ENCODE measurements at regions not wholly inside any gene's neighbourhood (a gene's known extent, or its start where the extent isn't known, plus 50 kb on each side); places are given as distances from the start of the nearest gene placed in this dataset.

GRCh38 chr5:155252025-155252424, 238.5 kb downstream of the KIF4B start:
- TF ChIP-seq, protein P1, sequence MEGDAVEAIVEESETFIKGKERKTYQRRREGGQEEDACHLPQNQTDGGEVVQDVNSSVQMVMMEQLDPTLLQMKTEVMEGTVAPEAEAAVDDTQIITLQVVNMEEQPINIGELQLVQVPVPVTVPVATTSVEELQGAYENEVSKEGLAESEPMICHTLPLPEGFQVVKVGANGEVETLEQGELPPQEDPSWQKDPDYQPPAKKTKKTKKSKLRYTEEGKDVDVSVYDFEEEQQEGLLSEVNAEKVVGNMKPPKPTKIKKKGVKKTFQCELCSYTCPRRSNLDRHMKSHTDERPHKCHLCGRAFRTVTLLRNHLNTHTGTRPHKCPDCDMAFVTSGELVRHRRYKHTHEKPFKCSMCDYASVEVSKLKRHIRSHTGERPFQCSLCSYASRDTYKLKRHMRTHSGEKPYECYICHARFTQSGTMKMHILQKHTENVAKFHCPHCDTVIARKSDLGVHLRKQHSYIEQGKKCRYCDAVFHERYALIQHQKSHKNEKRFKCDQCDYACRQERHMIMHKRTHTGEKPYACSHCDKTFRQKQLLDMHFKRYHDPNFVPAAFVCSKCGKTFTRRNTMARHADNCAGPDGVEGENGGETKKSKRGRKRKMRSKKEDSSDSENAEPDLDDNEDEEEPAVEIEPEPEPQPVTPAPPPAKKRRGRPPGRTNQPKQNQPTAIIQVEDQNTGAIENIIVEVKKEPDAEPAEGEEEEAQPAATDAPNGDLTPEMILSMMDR (IDR thresholded peaks at IDR 0.05), result no peak
- H3K27ac Mint-ChIP-seq, result no peak overlapping the region
- no peaks in the 10 kb centered on the region for H3K36me3 Mint-ChIP-seq (ENCODE audit: low read depth)
- H3K4me3 Mint-ChIP-seq, result no peak overlapping the region
- POLR2A ChIA-PET, result interaction anchor here (0.8 kb wide), 1 partner anchor 31 kb away, joined by 3 read pairs; no protein-coding TSS in a partner anchor
- H3K9me3 Mint-ChIP-seq, result no peaks in the 10 kb centered on the region
- H3K4me1 Mint-ChIP-seq (ENCODE audit: low read depth), result no peaks in the 10 kb centered on the region
- ATAC-seq (no peak), DNase-seq (no peak)
- intact Hi-C loops (cut with micrococcal nuclease), result no loop called here
- no peaks in the 10 kb centered on the region for H3K27me3 Mint-ChIP-seq
- CTCF ChIA-PET, result no interaction called here

- Mint-ChIP-seq H3K27ac (no peak overlapping the region), H3K4me3 (no peak overlapping the region), H3K9me3 (no peaks in the 10 kb centered on the region), H3K27me3 (no peaks in the 10 kb centered on the region), H3K36me3 (ENCODE audit: low read depth) (no peaks in the 10 kb centered on the region), H3K4me1 (ENCODE audit: low read depth) (no peaks in the 10 kb centered on the region)
- CTCF ChIA-PET, result no interaction called here
- POLR2A ChIA-PET, result no interaction called here
- ATAC-seq (no peak), DNase-seq (no peak)
- intact Hi-C loops (cut with micrococcal nuclease), result no loop called here
- TF ChIP-seq, protein P1 (IDR thresholded peaks at IDR 0.05), result no peak
These were observed 239.2 kb downstream of the KIF4B start for GRCh38 chr5:155252717-155253116.

DNA sequence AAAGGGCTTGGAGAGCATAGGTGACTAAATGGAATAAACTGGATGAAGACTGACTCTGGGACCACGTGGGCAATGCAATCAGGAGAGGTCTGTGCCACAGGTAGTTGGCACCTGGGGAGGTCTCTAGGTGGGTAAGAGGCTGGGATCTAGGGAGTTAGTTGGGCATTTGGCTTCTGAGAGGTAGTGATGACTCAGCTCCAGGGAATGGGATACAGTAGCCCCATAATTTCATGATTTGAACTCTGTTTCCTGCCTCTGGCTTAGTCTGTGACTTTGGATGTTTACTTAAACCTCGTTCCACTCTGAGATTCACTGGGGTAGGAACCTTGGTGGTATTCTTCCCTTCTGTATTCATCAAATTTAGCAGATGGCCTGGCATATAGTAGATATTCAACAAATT, 240.8 kb downstream of the KIF4B start:
- Mint-ChIP-seq H3K4me1 (ENCODE audit: low read depth) (no peaks in the 10 kb centered on the region), H3K9me3 (no peaks in the 10 kb centered on the region), H3K27ac (no peak overlapping the region), H3K27me3 (no peaks in the 10 kb centered on the region), H3K4me3 (no peak overlapping the region), H3K36me3 (ENCODE audit: low read depth) (no peaks in the 10 kb centered on the region)
- TF ChIP-seq, protein P1 (IDR thresholded peaks at IDR 0.05), result no peak
- no peak for DNase-seq
- ChIA-PET CTCF (no interaction called here), POLR2A (no interaction called here)
- intact Hi-C loops (cut with micrococcal nuclease), result no loop called here
- ATAC-seq, result no peak

DNA sequence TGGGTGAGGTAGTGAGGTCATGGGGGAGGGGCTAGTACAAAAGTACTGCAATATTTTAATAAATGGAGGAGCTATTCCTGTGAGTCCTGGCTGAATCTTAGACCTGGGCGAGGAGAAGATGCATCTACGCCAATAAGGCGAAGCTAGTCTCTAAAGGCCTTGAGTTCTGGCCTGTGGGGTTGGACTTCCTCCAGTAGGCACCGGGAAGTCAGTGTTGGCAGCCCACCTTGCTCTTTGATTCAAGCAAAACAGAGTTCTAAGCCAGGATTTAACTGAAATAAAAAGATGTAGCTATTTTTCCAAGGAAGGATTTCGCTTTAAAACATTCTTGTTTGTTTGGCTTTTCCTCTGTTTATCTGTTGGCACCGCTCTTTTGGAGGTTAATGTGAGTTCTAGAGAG, 244.6 kb downstream of the KIF4B start:
- H3K36me3 Mint-ChIP-seq (ENCODE audit: low read depth), result no peaks in the 10 kb centered on the region
- TF ChIP-seq, protein P1 (IDR thresholded peaks at IDR 0.05), result no peak
- no peaks in the 10 kb centered on the region for H3K4me1 Mint-ChIP-seq (ENCODE audit: low read depth)
- DNase-seq (no peak), ATAC-seq (no peak)
- no peaks in the 10 kb centered on the region for H3K9me3 Mint-ChIP-seq
- intact Hi-C loops (cut with micrococcal nuclease), result no loop called here
- ChIA-PET CTCF (no interaction called here), POLR2A (no interaction called here)
- H3K27ac Mint-ChIP-seq, result no peak overlapping the region
- H3K4me3 Mint-ChIP-seq, result no peak overlapping the region
- H3K27me3 Mint-ChIP-seq, result no peaks in the 10 kb centered on the region

- H3K27ac Mint-ChIP-seq, result no peak overlapping the region
- intact Hi-C loops (cut with micrococcal nuclease), result no loop called here
- no peaks in the 10 kb centered on the region for H3K27me3 Mint-ChIP-seq
- no peak overlapping the region for H3K4me3 Mint-ChIP-seq
- CTCF ChIA-PET, result no interaction called here
- no peaks in the 10 kb centered on the region for H3K36me3 Mint-ChIP-seq (ENCODE audit: low read depth)
- no peaks in the 10 kb centered on the region for H3K4me1 Mint-ChIP-seq (ENCODE audit: low read depth)
- TF ChIP-seq, protein P1 (IDR thresholded peaks at IDR 0.05), result no peak
- POLR2A ChIA-PET, result no interaction called here
- no peak for DNase-seq
- no peaks in the 10 kb centered on the region for H3K9me3 Mint-ChIP-seq
- ATAC-seq, result no peak
These were observed 246.1 kb downstream of the KIF4B start for GRCh38 chr5:155259648-155260047.

Measured in activated CD8-positive, alpha-beta T cell treated with anti-CD3 and anti-CD28 coated beads for 36 hours (primary cell).